NCI-H2029 treated with DMSO at 0.1 percent for 48 hours (cell line): ENCODE measurements at regions not wholly inside any gene's neighbourhood (a gene's known extent, or its start where the extent isn't known, plus 50 kb on each side); places are given as distances from the start of the nearest gene placed in this dataset.

ENCODE experiments used
- DNase-seq: peaks from one replicate; lab custom pipeline; 2025; lab: John Stamatoyannopoulos, UW

GRCh38 chr7:45983720-45984255 lies 62.7 kb upstream of the IGFBP3 start:
- no peak for DNase-seq

- no peak for DNase-seq
These were observed 62.0 kb upstream of the IGFBP3 start for GRCh38 chr7:45982907-45983719.

- no peak for DNase-seq
These were observed 61.1 kb upstream of the IGFBP3 start for GRCh38 chr7:45982132-45982531.

GRCh38 chr7:45980973-45981372 lies 59.9 kb upstream of the IGFBP3 start:
- no peak for DNase-seq

GRCh38 chr7:45980181-45980905 lies 59.3 kb upstream of the IGFBP3 start:
- no peak for DNase-seq

GRCh38 chr7:45979275-45980180 lies 58.5 kb upstream of the IGFBP3 start:
- DNase-seq: no peak

- no peak for DNase-seq
These were observed 57.7 kb upstream of the IGFBP3 start for GRCh38 chr7:45978731-45979211.

- no peak for DNase-seq
These were observed 57.1 kb upstream of the IGFBP3 start for GRCh38 chr7:45978010-45978681.

- no peak for DNase-seq
These were observed 56.2 kb upstream of the IGFBP3 start for GRCh38 chr7:45977256-45977780.

- no peak for DNase-seq
These were observed 55.4 kb upstream of the IGFBP3 start for GRCh38 chr7:45976485-45976856.

GRCh38 chr7:45975847-45976484 lies 54.9 kb upstream of the IGFBP3 start:
- DNase-seq: no peak

- no peak for DNase-seq
These were observed 54.3 kb upstream of the IGFBP3 start for GRCh38 chr7:45975367-45975766.

GRCh38 chr7:45974540-45975360 lies 53.7 kb upstream of the IGFBP3 start:
- DNase-seq: no peak

GRCh38 chr7:45973725-45974532 lies 52.9 kb upstream of the IGFBP3 start:
- DNase-seq: peak; percentile 17

- DNase-seq: no peak
These were observed 51.7 kb upstream of the IGFBP3 start for GRCh38 chr7:45972629-45973312.

- DNase-seq: no peak
These were observed 50.6 kb upstream of the IGFBP3 start for GRCh38 chr7:45971661-45972175.

- no peak for DNase-seq
These were observed 50.1 kb upstream of the IGFBP3 start for GRCh38 chr7:45971171-45971570.
